HepG2 (cell line): ENCODE measurements at regions not wholly inside any gene's neighbourhood (a gene's known extent, or its start where the extent isn't known, plus 50 kb on each side); places are given as distances from the start of the nearest gene placed in this dataset.
A peak's percentile ranks its signal among the peaks of the same experiment; 100 is the strongest.

ENCODE experiments used
- BORCS8-MEF2B ChIP-seq: sonication (generic); formaldehyde crosslinking; IDR thresholded peaks from 2 replicates; pipeline ENCODE4 v1.8.0; 2022; ENCODE audit warnings: mild to moderate bottlenecking, missing genetic modification reagents
- CENPX ChIP-seq: sonication (generic); formaldehyde crosslinking; IDR thresholded peaks from 2 replicates; pipeline ENCODE4 v1.9.0; 2021; ENCODE audit warnings: mild to moderate bottlenecking, missing genetic modification reagents, moderate library complexity
- EEA1 ChIP-seq: sonication (generic); formaldehyde crosslinking; IDR thresholded peaks from 2 replicates; pipeline ENCODE4 v1.5.1; 2020; ENCODE audit warnings: mild to moderate bottlenecking, missing genetic modification reagents, borderline replicate concordance
- GATAD2A ChIP-seq: IDR thresholded peaks from 2 replicates; pipeline ENCODE4 v1.6.1; 2016
- HCFC1 ChIP-seq: fragments of 150-350 bp; IDR thresholded peaks from 2 replicates; pipeline ENCODE4 v1.6.1; 2014; ENCODE audit warnings: low read depth, low read length
- HMGXB4 ChIP-seq, 2 experiments: sonication (generic) in 1 of 2; formaldehyde crosslinking in 1 of 2; IDR thresholded peaks; 2 replicates each; pipeline versions ENCODE4 v1.4.0 to v1.6.1; 2018 to 2020; ENCODE audit warnings: missing genetic modification reagents in 2 of 2, borderline replicate concordance in 1 of 2, low read depth in 1 of 2, mild to moderate bottlenecking in 1 of 2, missing biosample characterization in 1 of 2
- HNF1B ChIP-seq: sonication (generic); formaldehyde crosslinking; IDR thresholded peaks from 2 replicates; pipeline ENCODE4 v1.5.1; 2020; ENCODE audit warnings: mild to moderate bottlenecking, moderate library complexity, missing genetic modification reagents
- MEIS2 ChIP-seq: sonication (generic); formaldehyde crosslinking; IDR thresholded peaks from 2 replicates; pipeline ENCODE4 v1.9.0; 2021; ENCODE audit warnings: mild to moderate bottlenecking, missing genetic modification reagents
- RARA ChIP-seq: IDR thresholded peaks from 2 replicates; pipeline ENCODE4 v1.6.1; 2016; ENCODE audit warnings: missing genetic modification reagents, missing compliant biosample characterization
- RXRA ChIP-seq: sonication (generic); formaldehyde crosslinking; IDR thresholded peaks from 2 replicates; pipeline ENCODE4 v1.5.1; 2020; ENCODE audit warnings: missing genetic modification reagents
- SKIL ChIP-seq: sonication (generic); formaldehyde crosslinking; IDR thresholded peaks from 2 replicates; pipeline ENCODE4 v1.8.0; 2022; ENCODE audit warnings: missing genetic modification reagents, mild to moderate bottlenecking, moderate library complexity, borderline replicate concordance
- TEAD3 ChIP-seq: optimal IDR thresholded peaks from 2 replicates; pipeline ENCODE3; 2016; ENCODE audit warnings: borderline replicate concordance
- ZKSCAN1 ChIP-seq: fragments of 150-350 bp; IDR thresholded peaks from 2 replicates; pipeline ENCODE4 v1.6.1; 2014; ENCODE audit warnings: low read length
- ZNF124 ChIP-seq: sonication (generic); formaldehyde crosslinking; IDR thresholded peaks from 2 replicates; pipeline ENCODE4 v1.4.0; 2020; ENCODE audit warnings: missing genetic modification reagents
- ZNF333 ChIP-seq: sonication (generic); formaldehyde crosslinking; IDR thresholded peaks from 2 replicates; pipeline ENCODE4 v1.4.0; 2020; ENCODE audit warnings: mild to moderate bottlenecking, missing genetic modification reagents, borderline replicate concordance
- ZNF614 ChIP-seq: IDR thresholded peaks from 2 replicates; pipeline ENCODE4 v1.6.1; 2018; ENCODE audit warnings: missing biosample characterization, missing genetic modification reagents, inconsistent platforms, borderline replicate concordance
- ZNF746 ChIP-seq: sonication (generic); formaldehyde crosslinking; IDR thresholded peaks from 2 replicates; pipeline ENCODE4 v1.8.0; 2022; ENCODE audit warnings: mild to moderate bottlenecking, missing genetic modification reagents
- ZNF891 ChIP-seq: sonication (generic); formaldehyde crosslinking; IDR thresholded peaks from 2 replicates; pipeline ENCODE4 v1.5.0; 2020; ENCODE audit warnings: mild to moderate bottlenecking, missing genetic modification reagents
- TF ChIP-seq, protein P1 (sequence below): sonication (generic); formaldehyde crosslinking; IDR thresholded peaks from 2 replicates; pipeline ENCODE4 v1.4.0; 2020; ENCODE audit warnings: missing genetic modification reagents, borderline replicate concordance
- TF ChIP-seq, protein P2 (sequence below): sonication (generic); formaldehyde crosslinking; IDR thresholded peaks from 2 replicates; pipeline ENCODE4 v1.8.1; 2023; ENCODE audit warnings: mild to moderate bottlenecking, missing genetic modification reagents

- TF ChIP-seq HNF1B = peak; percentile 83
- 0 out of 2 replicates have a peak, but pooled peaks have one; percentile 24 for TF ChIP-seq ZNF746 (CRISPR knock-in tag)
- peak; percentile 50 for TF ChIP-seq BORCS8-MEF2B (CRISPR knock-in tag)
- TF ChIP-seq HMGXB4 (CRISPR knock-in tag; IDR thresholded peaks at IDR 0.05; ENCODE audit: borderline replicate concordance in 1 of 2, low read depth in 1 of 2) = peak; percentile 21 to 74; a peak in 1 of 4 replicates
- peak; percentile 47; the same call in 1 of the 2 replicates for TF ChIP-seq RARA (CRISPR knock-in tag)
- TF ChIP-seq TEAD3 (CRISPR knock-in tag) = peak; percentile 65
- TF ChIP-seq, protein P1, sequence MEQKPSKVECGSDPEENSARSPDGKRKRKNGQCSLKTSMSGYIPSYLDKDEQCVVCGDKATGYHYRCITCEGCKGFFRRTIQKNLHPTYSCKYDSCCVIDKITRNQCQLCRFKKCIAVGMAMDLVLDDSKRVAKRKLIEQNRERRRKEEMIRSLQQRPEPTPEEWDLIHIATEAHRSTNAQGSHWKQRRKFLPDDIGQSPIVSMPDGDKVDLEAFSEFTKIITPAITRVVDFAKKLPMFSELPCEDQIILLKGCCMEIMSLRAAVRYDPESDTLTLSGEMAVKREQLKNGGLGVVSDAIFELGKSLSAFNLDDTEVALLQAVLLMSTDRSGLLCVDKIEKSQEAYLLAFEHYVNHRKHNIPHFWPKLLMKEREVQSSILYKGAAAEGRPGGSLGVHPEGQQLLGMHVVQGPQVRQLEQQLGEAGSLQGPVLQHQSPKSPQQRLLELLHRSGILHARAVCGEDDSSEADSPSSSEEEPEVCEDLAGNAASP (CRISPR knock-in tag) = peak; percentile 81
- TF ChIP-seq ZNF614 (CRISPR knock-in tag) = peak; percentile 55; the same call in 1 of the 2 replicates
- TF ChIP-seq HCFC1 = peak; percentile 14; the same call in 1 of the 2 replicates
- 0 out of 2 replicates have a peak, but pooled peaks have one; percentile 46 for TF ChIP-seq ZNF891 (CRISPR knock-in tag)
- no peak for TF ChIP-seq CENPX (CRISPR knock-in tag)
- 0 out of 2 replicates have a peak, but pooled peaks have one; percentile 49 for TF ChIP-seq EEA1 (CRISPR knock-in tag)
- TF ChIP-seq ZNF124 (CRISPR knock-in tag) = peak; percentile 73; the same call in 1 of the 2 replicates
- 0 out of 2 replicates have a peak, but pooled peaks have one; percentile 8 for TF ChIP-seq SKIL (CRISPR knock-in tag)
- TF ChIP-seq MEIS2 (CRISPR knock-in tag) = peak; percentile 61; the same call in 1 of the 2 replicates
- TF ChIP-seq GATAD2A (CRISPR knock-in tag) = peak; percentile 60; the same call in 1 of the 2 replicates
- TF ChIP-seq, protein P2, sequence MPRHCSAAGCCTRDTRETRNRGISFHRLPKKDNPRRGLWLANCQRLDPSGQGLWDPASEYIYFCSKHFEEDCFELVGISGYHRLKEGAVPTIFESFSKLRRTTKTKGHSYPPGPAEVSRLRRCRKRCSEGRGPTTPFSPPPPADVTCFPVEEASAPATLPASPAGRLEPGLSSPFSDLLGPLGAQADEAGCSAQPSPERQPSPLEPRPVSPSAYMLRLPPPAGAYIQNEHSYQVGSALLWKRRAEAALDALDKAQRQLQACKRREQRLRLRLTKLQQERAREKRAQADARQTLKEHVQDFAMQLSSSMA (CRISPR knock-in tag) = no peak
- TF ChIP-seq RXRA (CRISPR knock-in tag) = peak; percentile 87
- peak; percentile 50; the same call in 1 of the 2 replicates for TF ChIP-seq ZNF333
- peak; percentile 81; the same call in 1 of the 2 replicates for TF ChIP-seq ZKSCAN1
Measured at GRCh38 chr2:241950413-241951315, 81.1 kb downstream of the RTP5 start (continued).
